Loucy (cell line): ENCODE measurements at regions not wholly inside any gene's neighbourhood (a gene's known extent, or its start where the extent isn't known, plus 50 kb on each side); places are given as distances from the start of the nearest gene placed in this dataset.

Experiments used
- H2AFZ ChIP-seq: fragments of 200-600 bp; sonication (generic); 2 replicates; pipeline ENCODE4 v1.6.0; 2016; ENCODE audit warnings: antibody characterized with exemption, mild to moderate bottlenecking, low read length, moderate library complexity
- H3F3A ChIP-seq: fragments of 200-600 bp; 2 replicates; pipeline ENCODE4 v1.6.0; 2016; ENCODE audit warnings: antibody characterized with exemption, low read depth, mild to moderate bottlenecking
- H3K27me3 ChIP-seq: fragments of 200-600 bp; sonication (generic); 2 replicates; pipeline ENCODE4 v1.6.1; 2014; ENCODE audit warnings: low read length, mild to moderate bottlenecking; ENCODE audit not compliant: insufficient read depth, poor library complexity, severe bottlenecking
- H3K36me3 ChIP-seq: fragments of 200-600 bp; sonication (generic); 2 replicates; pipeline ENCODE4 v1.6.1; 2016; ENCODE audit warnings: low read length; ENCODE audit not compliant: insufficient read depth
- H3K4me1 ChIP-seq: fragments of 200-600 bp; sonication (generic); 2 replicates; pipeline ENCODE4 v1.5.1; 2014; ENCODE audit warnings: low read length, mild to moderate bottlenecking; ENCODE audit not compliant: insufficient read depth, poor library complexity, severe bottlenecking
- H3K4me2 ChIP-seq: fragments of 200-600 bp; sonication (generic); 2 replicates; pipeline ENCODE4 v1.6.0; 2014; ENCODE audit warnings: antibody characterized with exemption, low read length, low read depth, mild to moderate bottlenecking; ENCODE audit not compliant: poor library complexity, severe bottlenecking
- H3K4me3 ChIP-seq: fragments of 200-600 bp; sonication (generic); 2 replicates; pipeline ENCODE4 v1.5.1; 2014; ENCODE audit warnings: low read length, mild to moderate bottlenecking, mixed read lengths; ENCODE audit not compliant: poor library complexity, severe bottlenecking
- H3K79me2 ChIP-seq: fragments of 200-600 bp; sonication (generic); 2 replicates; pipeline ENCODE4 v1.6.1; 2014; ENCODE audit warnings: low read length; ENCODE audit not compliant: insufficient read depth
- H3K9ac ChIP-seq: fragments of 200-600 bp; sonication (generic); 2 replicates; pipeline ENCODE4 v1.6.0; 2014; ENCODE audit warnings: mild to moderate bottlenecking, low read depth, low read length, moderate library complexity; ENCODE audit not compliant: poor library complexity, severe bottlenecking
- H3K9me2 ChIP-seq: fragments of 200-600 bp; sonication (generic); replicated peaks from 2 replicates; pipeline ENCODE4 v1.6.1; 2016; ENCODE audit warnings: low read depth, low read length, mixed read lengths
- H3K9me3 ChIP-seq: fragments of 200-600 bp; sonication (generic); 2 replicates; pipeline ENCODE4 v1.6.1; 2014; ENCODE audit warnings: mild to moderate bottlenecking, antibody characterized with exemption, low read length, low read depth; ENCODE audit not compliant: insufficient read depth
- H4K20me1 ChIP-seq: fragments of 200-600 bp; sonication (generic); 2 replicates; pipeline ENCODE4 v1.6.0; 2014; ENCODE audit warnings: antibody characterized with exemption, low read length, mild to moderate bottlenecking; ENCODE audit not compliant: insufficient read depth, poor library complexity, severe bottlenecking
- CTCF ChIP-seq: fragments of 200-600 bp; sonication (generic); conservative IDR thresholded peaks from 2 replicates; pipeline ENCODE4 v1.5.1; 2014; ENCODE audit warnings: mild to moderate bottlenecking, antibody characterized with exemption, low read length
- EZH2phosphoT487 ChIP-seq: fragments of 200-600 bp; IDR thresholded peaks from 2 replicates; pipeline ENCODE4 v1.6.1; 2018; ENCODE audit warnings: antibody characterized with exemption, mild to moderate bottlenecking, moderate library complexity, borderline replicate concordance

- peaks cover 24% of the 10 kb centered on the region for H3K4me1 ChIP-seq
- peak overlapping the region; percentile 53 for H3K4me2 ChIP-seq
- no peaks in the 10 kb centered on the region for H3K79me2 ChIP-seq
- no peaks in the 10 kb centered on the region for H3F3A ChIP-seq
- peak overlapping the region; percentile 41 for H3K4me3 ChIP-seq
- TF ChIP-seq CTCF (no peak), EZH2phosphoT487 (no peak)
- H3K27me3 ChIP-seq, result no peaks in the 10 kb centered on the region
- H3K36me3 ChIP-seq, result no peaks in the 10 kb centered on the region
- H3K9ac ChIP-seq, result peak overlapping the region; percentile 44
- H3K9me3 ChIP-seq, result peaks cover 13% of the 10 kb centered on the region; the same call in 1 of the 2 replicates
- H4K20me1 ChIP-seq, result no peaks in the 10 kb centered on the region
- peak overlapping the region; percentile 16; the same call in 1 of the 2 replicates for H2AFZ ChIP-seq
- no peaks in the 10 kb centered on the region for H3K9me2 ChIP-seq
Measured at GRCh38 chr17:77618173-77618572, 340.3 kb upstream of the TNRC6C start.

- H3K9me3 ChIP-seq, result peaks cover 13% of the 10 kb centered on the region; the same call in 1 of the 2 replicates
- TF ChIP-seq EZH2phosphoT487 (no peak), CTCF (no peak)
- peak overlapping the region; percentile 44 for H3K9ac ChIP-seq
- no peaks in the 10 kb centered on the region for H3K79me2 ChIP-seq
- peaks cover 24% of the 10 kb centered on the region for H3K4me1 ChIP-seq
- H3K4me2 ChIP-seq, result peak overlapping the region; percentile 53
- no peak overlapping the region for H2AFZ ChIP-seq
- no peaks in the 10 kb centered on the region for H3K9me2 ChIP-seq
- no peaks in the 10 kb centered on the region for H3K27me3 ChIP-seq
- no peaks in the 10 kb centered on the region for H4K20me1 ChIP-seq
- peak overlapping the region; percentile 41 for H3K4me3 ChIP-seq
- no peaks in the 10 kb centered on the region for H3F3A ChIP-seq
- no peaks in the 10 kb centered on the region for H3K36me3 ChIP-seq
Measured at GRCh38 chr17:77618731-77619130, 339.8 kb upstream of the TNRC6C start.

- H3K79me2 ChIP-seq, result no peaks in the 10 kb centered on the region
- H3K4me3 ChIP-seq, result no peak overlapping the region
- no peaks in the 10 kb centered on the region for H3K9me2 ChIP-seq
- no peaks in the 10 kb centered on the region for H3K27me3 ChIP-seq
- TF ChIP-seq EZH2phosphoT487, result no peak
- no peak for TF ChIP-seq CTCF
- no peaks in the 10 kb centered on the region for H3F3A ChIP-seq
- no peak overlapping the region for H3K4me2 ChIP-seq
- peaks cover 13% of the 10 kb centered on the region; the same call in 1 of the 2 replicates for H3K9me3 ChIP-seq
- H2AFZ ChIP-seq, result no peak overlapping the region
- H3K4me1 ChIP-seq, result peaks cover 24% of the 10 kb centered on the region
- H3K36me3 ChIP-seq, result no peaks in the 10 kb centered on the region
- no peaks in the 10 kb centered on the region for H4K20me1 ChIP-seq
- H3K9ac ChIP-seq, result no peak overlapping the region
Measured at GRCh38 chr17:77619326-77619725, 339.2 kb upstream of the TNRC6C start.
